Right lobe of liver (tissue), 6 donors: ENCODE measurements at regions not wholly inside any gene's neighbourhood (a gene's known extent, or its start where the extent isn't known, plus 50 kb on each side); places are given as distances from the start of the nearest gene placed in this dataset.

Experiments
- ATAC-seq, 4 donors: fragments of 200-7000 bp; cut with Tn5 transposase; one replicate each; pipeline ENCODE4 v1.9.1; 2020; ENCODE audit warnings: mild to moderate bottlenecking in 4 of 4, moderate library complexity in 4 of 4
- DNase-seq, 3 donors: peaks; one replicate each; pipeline ENCODE4 v3.0.0-alpha.2; 2020
- H3K27ac ChIP-seq, 3 donors: fragments of 200-600 bp; one replicate each; pipeline ENCODE4 v1.8.0; 2022
- H3K27me3 ChIP-seq, 2 donors: fragments of 200-600 bp; one replicate each; pipeline ENCODE4 v1.8.0; 2022
- H3K36me3 ChIP-seq, 4 donors: fragments of 200-600 bp; sonication (generic) in 1 of 4; one replicate each; pipeline versions ENCODE4 v1.5.1 to v1.8.0; 2017 to 2022; ENCODE audit warnings: control low read depth in 1 of 4
- H3K4me1 ChIP-seq, 4 donors: fragments of 200-600 bp; sonication (generic) in 1 of 4; one replicate each; pipeline versions ENCODE4 v1.5.1 to v1.8.0; 2017 to 2022; ENCODE audit warnings: control low read depth in 1 of 4
- H3K4me3 ChIP-seq, 3 donors: fragments of 200-600 bp; one replicate each; pipeline ENCODE4 v1.8.0; 2022
- H3K9me3 ChIP-seq, 4 donors: fragments of 200-600 bp; sonication (generic) in 1 of 4; one replicate each; pipeline versions ENCODE4 v1.5.1 to v1.8.0; 2017 to 2022; ENCODE audit warnings: control low read depth in 1 of 4
- POLR2A ChIP-seq: fragments of 450-650 bp; IDR thresholded peaks from one replicate; pipeline ENCODE4 v1.6.1; 2017; ENCODE audit warnings: antibody characterized with exemption, mild to moderate bottlenecking
- WGBS: methylation state at CpG from one replicate; pipeline ENCODE4 v1.1.6; 2018; ENCODE audit warnings: low coverage, low lambda C conversion rate; ENCODE audit not compliant: insufficient coverage; ENCODE audit errors: missing lambda C conversion rate; 5-methylcytosine and 5-hydroxymethylcytosine counted together
- intact Hi-C, 2 donors: fragments of 100-400 bp; cut with DNase I; formaldehyde crosslinking; loops; one replicate each; pipeline versions ENCODE4 v1.11.2 to v1.14.1; 2022
- TF ChIP-seq, protein P1 (sequence below), 4 donors: fragments of 200-600 bp in 3 of 4; fragments of 450-650 bp in 1 of 4; IDR thresholded peaks; one replicate each; pipeline versions ENCODE4 v1.5.1 to v1.8.0; 2016 to 2022; ENCODE audit warnings: antibody characterized with exemption in 4 of 4, mild to moderate bottlenecking in 2 of 4
- donor health status: DM: no; HTN: yes; CAD: no.
- donor health status: DM: no; HTN: no; CAD: no.
- donor health status: DM: no; HTN: no; CAD: no.
- donor health status: DM: no; HTN: yes; CAD: no.
- donor health status: DM: no; HTN: yes; CAD: no.

DNA sequence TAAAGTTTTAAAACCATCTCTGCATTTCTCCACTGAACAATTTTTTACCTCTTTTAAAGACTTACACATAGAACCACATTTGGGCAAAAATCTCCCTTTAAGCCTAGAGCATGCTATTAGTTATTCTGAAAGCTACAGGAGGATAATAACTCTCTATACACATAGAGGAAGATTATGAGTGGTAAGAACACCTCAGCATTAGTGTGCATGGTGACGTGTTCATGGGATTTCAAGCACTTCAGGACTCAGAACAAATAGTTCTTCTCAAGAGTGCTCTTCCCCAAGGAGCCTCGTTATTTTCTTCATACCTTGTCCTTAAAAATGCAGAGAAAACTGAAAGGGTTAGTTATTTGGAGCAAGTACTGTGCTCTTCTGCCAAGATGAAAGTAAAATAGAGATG, 256.9 kb upstream of the TUSC1 start:
- intact Hi-C loops: no loop called here
- no peak for DNase-seq
- Histone ChIP-seq H3K4me3 (no peak overlapping the region), H3K27ac (no peak overlapping the region), H3K4me1 (no peaks in the 10 kb centered on the region), H3K9me3 (no peaks in the 10 kb centered on the region), H3K36me3 (no peaks in the 10 kb centered on the region), H3K27me3 (no peaks in the 10 kb centered on the region)
- TF ChIP-seq, protein P1, sequence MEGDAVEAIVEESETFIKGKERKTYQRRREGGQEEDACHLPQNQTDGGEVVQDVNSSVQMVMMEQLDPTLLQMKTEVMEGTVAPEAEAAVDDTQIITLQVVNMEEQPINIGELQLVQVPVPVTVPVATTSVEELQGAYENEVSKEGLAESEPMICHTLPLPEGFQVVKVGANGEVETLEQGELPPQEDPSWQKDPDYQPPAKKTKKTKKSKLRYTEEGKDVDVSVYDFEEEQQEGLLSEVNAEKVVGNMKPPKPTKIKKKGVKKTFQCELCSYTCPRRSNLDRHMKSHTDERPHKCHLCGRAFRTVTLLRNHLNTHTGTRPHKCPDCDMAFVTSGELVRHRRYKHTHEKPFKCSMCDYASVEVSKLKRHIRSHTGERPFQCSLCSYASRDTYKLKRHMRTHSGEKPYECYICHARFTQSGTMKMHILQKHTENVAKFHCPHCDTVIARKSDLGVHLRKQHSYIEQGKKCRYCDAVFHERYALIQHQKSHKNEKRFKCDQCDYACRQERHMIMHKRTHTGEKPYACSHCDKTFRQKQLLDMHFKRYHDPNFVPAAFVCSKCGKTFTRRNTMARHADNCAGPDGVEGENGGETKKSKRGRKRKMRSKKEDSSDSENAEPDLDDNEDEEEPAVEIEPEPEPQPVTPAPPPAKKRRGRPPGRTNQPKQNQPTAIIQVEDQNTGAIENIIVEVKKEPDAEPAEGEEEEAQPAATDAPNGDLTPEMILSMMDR (IDR thresholded peaks at IDR 0.05): no peak
- TF ChIP-seq POLR2A: no peak
- WGBS: 17% methylated on average over 2 of the region's 2 CpGs
- no peak for ATAC-seq

DNA sequence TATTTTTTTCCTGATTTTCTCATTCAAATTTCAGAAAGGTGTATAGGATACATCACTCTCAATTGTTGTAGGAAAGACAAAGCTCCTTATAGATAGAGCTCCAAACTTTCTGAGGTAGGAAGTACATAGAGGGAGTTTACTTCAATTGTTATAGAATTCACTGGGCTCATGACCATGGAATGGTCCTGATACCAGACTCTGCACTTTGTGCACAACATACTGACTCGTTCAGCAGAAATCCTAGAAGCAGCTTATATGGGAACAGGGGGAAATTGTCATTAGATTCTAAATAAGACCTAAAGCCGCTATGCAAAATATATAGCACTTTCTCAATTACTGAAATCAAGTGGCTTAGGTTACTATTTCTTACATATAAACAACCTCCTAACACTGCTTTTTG, 240.5 kb upstream of the TUSC1 start:
- no peak for TF ChIP-seq POLR2A
- TF ChIP-seq, protein P1 (IDR thresholded peaks at IDR 0.05): no peak
- DNase-seq (no peak), ATAC-seq (no peak)

DNA sequence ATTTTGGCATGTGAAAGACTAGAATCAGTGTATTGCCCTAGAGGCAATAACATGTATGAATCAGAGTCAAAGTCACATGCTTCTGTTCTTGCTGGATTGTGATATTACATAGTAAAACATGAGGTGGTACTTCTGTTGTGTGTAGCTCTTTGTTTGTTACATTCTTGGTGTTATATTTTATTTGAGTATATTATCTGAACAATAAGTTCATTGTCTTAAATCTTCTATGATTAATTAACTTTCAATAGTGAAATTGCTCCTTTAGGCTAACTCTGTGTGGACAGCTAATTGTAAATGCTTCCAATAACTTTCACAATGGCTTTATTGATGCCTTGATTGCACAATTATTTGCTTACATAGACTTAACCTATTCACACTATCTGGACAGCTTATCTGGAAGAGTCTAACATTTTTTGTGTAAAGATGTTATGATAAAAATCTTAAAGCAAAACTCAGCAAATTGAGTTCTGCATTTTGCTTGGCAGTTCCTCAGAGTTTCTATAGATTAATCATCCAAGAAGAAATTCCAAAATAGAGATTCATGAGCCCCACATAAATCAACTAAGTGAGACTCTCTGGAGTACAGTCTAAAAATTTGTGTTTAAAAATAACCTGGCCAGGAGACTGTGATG, 239.6 kb upstream of the TUSC1 start:
- no peak for ATAC-seq
- H3K4me3 ChIP-seq: no peak overlapping the region

More for the DNA sequence above, 240.5 kb upstream of the TUSC1 start:
- 43% methylated on average over 2 of the region's 2 CpGs for WGBS
- Histone ChIP-seq H3K27me3 (no peaks in the 10 kb centered on the region), H3K9me3 (no peaks in the 10 kb centered on the region), H3K27ac (no peak overlapping the region), H3K4me3 (no peak overlapping the region), H3K4me1 (no peaks in the 10 kb centered on the region), H3K36me3 (no peaks in the 10 kb centered on the region)
- intact Hi-C loops: no loop called here

DNA sequence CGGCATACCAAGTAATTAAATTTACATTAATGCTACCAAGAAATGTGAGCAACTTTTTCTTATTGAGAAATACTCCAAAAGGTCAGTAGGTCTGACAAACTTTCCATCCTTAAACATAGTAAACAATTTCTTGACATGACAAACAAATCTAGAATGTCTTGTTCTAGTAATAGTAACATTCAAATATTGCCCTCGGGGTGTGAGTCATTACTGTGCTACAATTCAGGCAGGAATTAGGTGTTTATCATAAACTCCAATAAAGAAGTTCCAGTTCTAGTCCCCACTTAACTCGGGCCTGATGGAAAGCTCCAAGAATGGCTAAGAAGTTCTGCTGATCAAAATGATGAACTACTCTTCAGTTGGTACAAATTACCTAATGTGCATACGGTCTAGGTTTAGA, 235.6 kb upstream of the TUSC1 start:
- no peaks in the 10 kb centered on the region for H3K27me3 ChIP-seq
- no peaks in the 10 kb centered on the region for H3K4me1 ChIP-seq
- no peaks in the 10 kb centered on the region for H3K36me3 ChIP-seq
- no peak overlapping the region for H3K4me3 ChIP-seq
- intact Hi-C loops: no loop called here
- no peaks in the 10 kb centered on the region for H3K9me3 ChIP-seq
- no peak for TF ChIP-seq POLR2A
- TF ChIP-seq, protein P1 (IDR thresholded peaks at IDR 0.05): no peak
- WGBS: 44% methylated on average over 4 of the region's 4 CpGs
- no peak overlapping the region for H3K27ac ChIP-seq
- no peak for DNase-seq
- no peak for ATAC-seq

More for the DNA sequence above, 239.6 kb upstream of the TUSC1 start:
- no peak overlapping the region for H3K27ac ChIP-seq
- no peak for TF ChIP-seq POLR2A
- TF ChIP-seq, protein P1 (IDR thresholded peaks at IDR 0.05): no peak
- H3K9me3 ChIP-seq: no peaks in the 10 kb centered on the region
- no peak for DNase-seq
- H3K27me3 ChIP-seq: no peaks in the 10 kb centered on the region
- intact Hi-C loops: no loop called here
- no peaks in the 10 kb centered on the region for H3K36me3 ChIP-seq
- no peaks in the 10 kb centered on the region for H3K4me1 ChIP-seq

DNA sequence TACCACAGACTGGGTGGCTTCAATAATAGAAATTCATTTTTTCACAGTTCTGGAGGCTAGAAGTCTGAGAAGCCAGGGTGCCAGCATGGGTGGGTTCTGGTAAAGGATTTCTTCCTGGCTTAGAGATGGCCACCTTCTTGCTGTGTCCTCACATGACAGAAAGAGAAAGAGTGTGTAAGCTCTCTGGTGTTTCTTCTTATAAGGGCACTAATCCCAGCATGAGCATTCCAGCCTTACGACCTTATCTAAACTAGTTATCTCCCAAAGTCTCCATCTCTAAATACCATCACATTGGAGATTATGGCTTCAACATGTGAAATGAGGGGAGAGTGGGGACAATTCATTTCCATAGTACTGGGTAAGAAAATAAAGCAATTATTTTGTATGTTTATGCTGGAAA, 226.5 kb upstream of the TUSC1 start:
- H3K9me3 ChIP-seq: no peaks in the 10 kb centered on the region
- H3K4me3 ChIP-seq: no peak overlapping the region
- DNase-seq (no peak), ATAC-seq (no peak)
- no peak for TF ChIP-seq POLR2A
- H3K27ac ChIP-seq: no peak overlapping the region
- intact Hi-C loops: no loop called here
- no peaks in the 10 kb centered on the region for H3K27me3 ChIP-seq
- no peaks in the 10 kb centered on the region for H3K4me1 ChIP-seq
- H3K36me3 ChIP-seq: no peaks in the 10 kb centered on the region
- 27% methylated on average over 1 of the region's 1 CpG for WGBS
